Fibroblast of lung (primary cell): ENCODE measurements at regions not wholly inside any gene's neighbourhood (a gene's known extent, or its start where the extent isn't known, plus 50 kb on each side); places are given as distances from the start of the nearest gene placed in this dataset.

Source experiments
- CTCF ChIP-seq, 2 donors: IDR thresholded peaks in 1 of 2; conservative IDR thresholded peaks in 1 of 2; 1 replicate in 1 of 2; 2 replicates in 1 of 2; pipeline ENCODE4 v1.5.1; 2011 to 2012; ENCODE audit warnings: low read length in 2 of 2, control low read depth in 1 of 2, inconsistent platforms in 1 of 2, low read depth in 1 of 2, mild to moderate bottlenecking in 1 of 2
- EZH2 ChIP-seq: IDR thresholded peaks from 2 replicates; pipeline ENCODE4 v1.5.1; 2012; ENCODE audit warnings: low read length, control low read depth, mild to moderate bottlenecking; ENCODE audit errors: missing control alignments

GRCh38 chr5:104951829-104952228, 1389.2 kb upstream of the NUDT12 start:
- TF ChIP-seq CTCF (conservative IDR thresholded peaks at IDR 0.05 in 1 of 2, IDR thresholded peaks at IDR 0.05 in 1 of 2; ENCODE audit: low read depth in 1 of 2, low read length in 2 of 2) (no peak), EZH2 (no peak)
